ENCODE measurements at regions not wholly inside any gene's neighbourhood (a gene's known extent, or its start where the extent isn't known, plus 50 kb on each side); places are given as distances from the start of the nearest gene placed in this dataset.

DNA sequence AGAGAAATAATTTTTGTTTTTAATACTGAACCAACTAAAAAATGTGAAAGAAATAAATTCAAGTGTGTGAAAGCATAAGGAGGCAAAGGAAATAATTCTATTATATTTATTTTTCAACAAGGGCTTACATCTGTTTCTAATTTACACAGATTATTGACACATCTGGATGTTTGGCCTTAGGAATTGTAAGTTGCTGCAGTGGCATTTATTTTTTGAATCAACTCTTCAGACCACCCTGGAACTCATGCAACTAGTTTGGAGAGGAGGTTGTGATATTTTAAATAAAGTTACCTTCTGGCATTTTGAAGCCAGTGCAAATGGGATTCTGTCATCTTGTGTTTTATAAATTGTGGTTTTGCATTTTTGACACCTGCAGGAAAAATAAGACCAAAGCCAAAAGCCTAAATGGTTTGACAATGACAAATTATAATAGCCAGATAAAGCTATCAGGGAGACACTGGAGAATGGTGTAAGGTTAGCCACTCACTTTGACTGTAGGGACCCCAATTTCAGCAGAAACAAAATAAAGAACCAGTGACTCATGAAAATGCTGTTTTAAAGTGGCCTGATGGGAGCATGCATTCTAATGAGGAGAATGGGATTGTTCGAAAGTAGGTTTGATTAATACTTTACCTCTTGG lies 192.9 kb downstream of the KLF5 start:
- Histone ChIP-seq H4K20me1 (ENCODE audit: insufficient read depth, low read depth, low read length) (no peaks in the 10 kb centered on the region), H3K4me3 (ENCODE audit: low read length) (no peak overlapping the region), H3K4me1 (ENCODE audit: low read length) (no peaks in the 10 kb centered on the region), H3K9ac (ENCODE audit: low read length) (no peak overlapping the region), H3K27ac (ENCODE audit: low read length) (no peak overlapping the region), H3K79me2 (ENCODE audit: low read length) (no peaks in the 10 kb centered on the region), H3K9me2 (replicated peaks; ENCODE audit: insufficient read depth, low read length) (no peaks in the 10 kb centered on the region), H3K36me3 (ENCODE audit: insufficient read depth, low read length) (no peaks in the 10 kb centered on the region), H2AFZ (ENCODE audit: low read length) (no peak overlapping the region), H3K9me3 (ENCODE audit: low read length) (no peaks in the 10 kb centered on the region), H3K4me2 (ENCODE audit: low read depth, low read length, poor library complexity, severe bottlenecking) (no peak overlapping the region), H3K27me3 (ENCODE audit: low read length) (no peaks in the 10 kb centered on the region)
- DNase-seq: no peak

GRCh38 chr13:73250061-73250460 lies 191.3 kb downstream of the KLF5 start:
- H3K79me2 ChIP-seq (ENCODE audit: low read length): no peaks in the 10 kb centered on the region
- no peak overlapping the region for H3K4me2 ChIP-seq (ENCODE audit: low read depth, low read length, poor library complexity, severe bottlenecking)
- no peaks in the 10 kb centered on the region for H3K4me1 ChIP-seq (ENCODE audit: low read length)
- no peaks in the 10 kb centered on the region for H3K36me3 ChIP-seq (ENCODE audit: insufficient read depth, low read length)
- H2AFZ ChIP-seq (ENCODE audit: low read length): no peak overlapping the region
- no peaks in the 10 kb centered on the region for H3K9me3 ChIP-seq (ENCODE audit: low read length)
- no peak for DNase-seq
- H3K27me3 ChIP-seq (ENCODE audit: low read length): no peaks in the 10 kb centered on the region
- no peak overlapping the region for H3K27ac ChIP-seq (ENCODE audit: low read length)
- no peak overlapping the region for H3K9ac ChIP-seq (ENCODE audit: low read length)
- no peaks in the 10 kb centered on the region for H4K20me1 ChIP-seq (ENCODE audit: insufficient read depth, low read depth, low read length)
- no peaks in the 10 kb centered on the region for H3K9me2 ChIP-seq (replicated peaks; ENCODE audit: insufficient read depth, low read length)
- H3K4me3 ChIP-seq (ENCODE audit: low read length): no peak overlapping the region

DNA sequence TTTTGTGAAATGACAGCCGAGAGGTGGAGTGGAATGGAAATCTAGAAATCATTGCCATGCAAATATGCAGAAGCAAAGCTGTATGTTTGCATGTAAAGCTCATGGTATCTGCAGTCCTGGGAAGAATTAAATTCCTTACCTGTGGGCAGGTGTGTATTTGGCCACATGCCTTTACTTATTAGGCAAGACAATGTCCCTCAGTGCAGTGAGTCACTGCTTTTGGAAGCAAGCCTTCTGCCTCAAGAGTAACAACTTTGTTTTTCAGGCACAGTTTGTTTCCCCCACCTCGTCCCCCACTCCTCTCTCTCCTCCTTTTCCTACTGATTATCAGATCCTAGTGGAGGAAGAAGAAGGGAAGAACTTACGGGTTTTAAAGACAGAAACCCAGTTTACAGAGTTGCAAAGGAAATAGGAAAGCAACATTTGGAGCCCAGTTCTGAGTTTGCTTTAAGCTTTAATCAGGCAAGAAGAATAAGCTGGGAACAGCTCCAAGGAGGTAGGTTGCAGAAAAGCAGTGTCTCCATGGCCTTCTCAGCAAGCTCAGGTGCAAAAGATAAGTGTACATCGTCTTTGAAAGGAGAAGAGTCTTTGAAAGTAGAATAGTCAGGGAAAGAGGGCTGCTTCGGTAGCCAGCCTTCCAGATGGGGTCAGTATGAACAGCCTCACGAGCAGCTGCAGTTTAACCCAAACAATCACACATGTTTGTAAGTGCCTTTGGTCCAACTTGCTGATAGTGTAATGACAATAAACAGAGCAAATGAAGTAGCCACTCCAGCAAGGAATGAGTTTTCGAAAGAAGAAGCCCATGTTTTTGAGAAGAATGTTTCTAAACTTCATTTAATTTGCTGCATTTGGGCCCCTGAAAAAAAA lies 190.1 kb downstream of the KLF5 start:
- Histone ChIP-seq H3K36me3 (ENCODE audit: insufficient read depth, low read length) (no peaks in the 10 kb centered on the region), H2AFZ (ENCODE audit: low read length) (no peak overlapping the region), H3K4me2 (ENCODE audit: low read depth, low read length, poor library complexity, severe bottlenecking) (no peak overlapping the region), H3K9me3 (ENCODE audit: low read length) (no peaks in the 10 kb centered on the region), H3K27me3 (ENCODE audit: low read length) (no peaks in the 10 kb centered on the region), H3K79me2 (ENCODE audit: low read length) (no peaks in the 10 kb centered on the region), H3K4me1 (ENCODE audit: low read length) (no peaks in the 10 kb centered on the region), H3K4me3 (ENCODE audit: low read length) (no peak overlapping the region), H3K27ac (ENCODE audit: low read length) (no peak overlapping the region), H4K20me1 (ENCODE audit: insufficient read depth, low read depth, low read length) (no peaks in the 10 kb centered on the region), H3K9ac (ENCODE audit: low read length) (no peak overlapping the region), H3K9me2 (replicated peaks; ENCODE audit: insufficient read depth, low read length) (no peaks in the 10 kb centered on the region)
- DNase-seq: no peak

GRCh38 chr13:73248154-73248553 lies 189.3 kb downstream of the KLF5 start:
- no peaks in the 10 kb centered on the region for H3K79me2 ChIP-seq (ENCODE audit: low read length)
- no peaks in the 10 kb centered on the region for H3K9me2 ChIP-seq (replicated peaks; ENCODE audit: insufficient read depth, low read length)
- no peak for DNase-seq
- H3K9ac ChIP-seq (ENCODE audit: low read length): no peak overlapping the region
- H3K9me3 ChIP-seq (ENCODE audit: low read length): no peaks in the 10 kb centered on the region
- H3K27ac ChIP-seq (ENCODE audit: low read length): no peak overlapping the region
- H3K4me2 ChIP-seq (ENCODE audit: low read depth, low read length, poor library complexity, severe bottlenecking): no peak overlapping the region
- no peak overlapping the region for H2AFZ ChIP-seq (ENCODE audit: low read length)
- no peaks in the 10 kb centered on the region for H3K36me3 ChIP-seq (ENCODE audit: insufficient read depth, low read length)
- no peaks in the 10 kb centered on the region for H4K20me1 ChIP-seq (ENCODE audit: insufficient read depth, low read depth, low read length)
- H3K27me3 ChIP-seq (ENCODE audit: low read length): no peaks in the 10 kb centered on the region
- no peak overlapping the region for H3K4me3 ChIP-seq (ENCODE audit: low read length)
- no peaks in the 10 kb centered on the region for H3K4me1 ChIP-seq (ENCODE audit: low read length)

DNA sequence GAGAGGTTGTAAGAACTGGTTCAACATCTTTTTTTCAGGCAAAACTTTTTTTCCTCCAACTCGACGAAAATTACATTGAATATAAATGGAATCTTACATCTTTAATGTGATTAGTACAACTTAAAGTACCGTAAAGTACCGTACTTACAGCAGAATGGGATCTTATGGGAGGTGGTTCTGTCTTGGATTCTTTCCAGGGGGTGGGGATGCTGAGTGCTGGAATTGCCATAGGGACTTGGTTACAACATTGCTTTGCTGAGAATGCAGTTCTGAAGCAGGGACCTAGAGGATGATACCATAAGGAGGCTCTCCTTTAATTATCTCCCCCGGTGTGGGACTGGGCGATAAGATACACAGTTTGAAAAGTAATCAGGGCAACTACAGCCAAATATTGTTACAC lies 186.4 kb downstream of the KLF5 start:
- Histone ChIP-seq H3K79me2 (ENCODE audit: low read length) (no peaks in the 10 kb centered on the region), H3K27me3 (ENCODE audit: low read length) (no peaks in the 10 kb centered on the region), H3K36me3 (ENCODE audit: insufficient read depth, low read length) (no peaks in the 10 kb centered on the region), H3K9me3 (ENCODE audit: low read length) (no peaks in the 10 kb centered on the region), H4K20me1 (ENCODE audit: insufficient read depth, low read depth, low read length) (no peaks in the 10 kb centered on the region), H3K4me3 (ENCODE audit: low read length) (no peak overlapping the region), H3K27ac (ENCODE audit: low read length) (no peak overlapping the region), H3K4me2 (ENCODE audit: low read depth, low read length, poor library complexity, severe bottlenecking) (no peak overlapping the region), H2AFZ (ENCODE audit: low read length) (no peak overlapping the region), H3K4me1 (ENCODE audit: low read length) (no peaks in the 10 kb centered on the region), H3K9me2 (replicated peaks; ENCODE audit: insufficient read depth, low read length) (no peaks in the 10 kb centered on the region), H3K9ac (ENCODE audit: low read length) (no peak overlapping the region)
- DNase-seq: no peak

- Histone ChIP-seq H3K4me3 (ENCODE audit: low read length) (no peak overlapping the region), H3K4me1 (ENCODE audit: low read length) (no peaks in the 10 kb centered on the region), H3K4me2 (ENCODE audit: low read depth, low read length, poor library complexity, severe bottlenecking) (no peak overlapping the region)
These were observed 185.7 kb downstream of the KLF5 start for GRCh38 chr13:73244467-73244866.

GRCh38 chr13:73242515-73243015 lies 183.8 kb downstream of the KLF5 start:
- no peaks in the 10 kb centered on the region for H3K4me1 ChIP-seq (ENCODE audit: low read length)
- no peak overlapping the region for H3K9ac ChIP-seq (ENCODE audit: low read length)
- no peaks in the 10 kb centered on the region for H3K36me3 ChIP-seq (ENCODE audit: insufficient read depth, low read length)
- no peak overlapping the region for H3K4me3 ChIP-seq (ENCODE audit: low read length)
- H2AFZ ChIP-seq (ENCODE audit: low read length): no peak overlapping the region
- no peak overlapping the region for H3K27ac ChIP-seq (ENCODE audit: low read length)
- H3K27me3 ChIP-seq (ENCODE audit: low read length): no peaks in the 10 kb centered on the region
- no peaks in the 10 kb centered on the region for H3K9me2 ChIP-seq (replicated peaks; ENCODE audit: insufficient read depth, low read length)
- no peak overlapping the region for H3K4me2 ChIP-seq (ENCODE audit: low read depth, low read length, poor library complexity, severe bottlenecking)
- DNase-seq: no peak
- no peaks in the 10 kb centered on the region for H4K20me1 ChIP-seq (ENCODE audit: insufficient read depth, low read depth, low read length)
- no peaks in the 10 kb centered on the region for H3K9me3 ChIP-seq (ENCODE audit: low read length)
- no peaks in the 10 kb centered on the region for H3K79me2 ChIP-seq (ENCODE audit: low read length)

More at GRCh38 chr13:73244467-73244866, 185.7 kb downstream of the KLF5 start:
- no peaks in the 10 kb centered on the region for H3K9me2 ChIP-seq (replicated peaks; ENCODE audit: insufficient read depth, low read length)
- no peak overlapping the region for H3K27ac ChIP-seq (ENCODE audit: low read length)
- no peaks in the 10 kb centered on the region for H3K79me2 ChIP-seq (ENCODE audit: low read length)
- DNase-seq: no peak
- H2AFZ ChIP-seq (ENCODE audit: low read length): no peak overlapping the region
- no peak overlapping the region for H3K9ac ChIP-seq (ENCODE audit: low read length)
- H3K9me3 ChIP-seq (ENCODE audit: low read length): no peaks in the 10 kb centered on the region
- H4K20me1 ChIP-seq (ENCODE audit: insufficient read depth, low read depth, low read length): no peaks in the 10 kb centered on the region
- no peaks in the 10 kb centered on the region for H3K36me3 ChIP-seq (ENCODE audit: insufficient read depth, low read length)
- H3K27me3 ChIP-seq (ENCODE audit: low read length): no peaks in the 10 kb centered on the region

- no peak overlapping the region for H3K4me2 ChIP-seq (ENCODE audit: low read depth, low read length, poor library complexity, severe bottlenecking)
- no peaks in the 10 kb centered on the region for H3K4me1 ChIP-seq (ENCODE audit: low read length)
- DNase-seq: no peak
- no peaks in the 10 kb centered on the region for H4K20me1 ChIP-seq (ENCODE audit: insufficient read depth, low read depth, low read length)
- H3K9ac ChIP-seq (ENCODE audit: low read length): no peak overlapping the region
- H3K27ac ChIP-seq (ENCODE audit: low read length): no peak overlapping the region
- no peak overlapping the region for H3K4me3 ChIP-seq (ENCODE audit: low read length)
- no peaks in the 10 kb centered on the region for H3K9me2 ChIP-seq (replicated peaks; ENCODE audit: insufficient read depth, low read length)
- no peak overlapping the region for H2AFZ ChIP-seq (ENCODE audit: low read length)
- no peaks in the 10 kb centered on the region for H3K79me2 ChIP-seq (ENCODE audit: low read length)
- no peaks in the 10 kb centered on the region for H3K9me3 ChIP-seq (ENCODE audit: low read length)
- H3K27me3 ChIP-seq (ENCODE audit: low read length): no peaks in the 10 kb centered on the region
- H3K36me3 ChIP-seq (ENCODE audit: insufficient read depth, low read length): no peaks in the 10 kb centered on the region
These were observed 181.4 kb downstream of the KLF5 start for GRCh38 chr13:73240193-73240592.
